ENCODE measurements at regions not wholly inside any gene's neighbourhood (a gene's known extent, or its start where the extent isn't known, plus 50 kb on each side); places are given as distances from the start of the nearest gene placed in this dataset.

- no peak overlapping the region for H3K27ac ChIP-seq (ENCODE audit: insufficient read depth, low read length)
- intact Hi-C loops (cut with micrococcal nuclease) = no loop called here
- no peak overlapping the region for H2BK5ac ChIP-seq (ENCODE audit: low read depth, low read length, poor library complexity, severe bottlenecking)
- no peak overlapping the region for H3K4me3 ChIP-seq (ENCODE audit: insufficient read depth, low read depth, low read length)
- DNase-seq (no peak), ATAC-seq (ENCODE audit: low read depth) (no peak)
- H4K5ac ChIP-seq (ENCODE audit: low read depth, low read length) = no peak overlapping the region
- H3K18ac ChIP-seq (ENCODE audit: low read depth, low read length) = no peak overlapping the region
- in situ Hi-C loops (cut with MboI; ENCODE audit: low sequenced_read_pairs) = no loop called here
- H4K91ac ChIP-seq (ENCODE audit: insufficient read depth, low read depth, low read length) = no peak overlapping the region
- H3K36me3 ChIP-seq (ENCODE audit: control insufficient read depth, insufficient read depth, low read length) = no peaks in the 10 kb centered on the region
- H3K14ac ChIP-seq (replicated peaks; ENCODE audit: low read depth, low read length) = no peak overlapping the region
- H3K9me1 ChIP-seq (ENCODE audit: insufficient read depth, low read length) = no peaks in the 10 kb centered on the region
- dilution Hi-C loops (cut with HindIII; ENCODE audit: low sequenced_read_pairs, unreplicated experiment) = no loop called here
- H4K8ac ChIP-seq (ENCODE audit: low read depth in 2 of 2, low read length in 2 of 2) = no peak overlapping the region
- no peak overlapping the region for H2BK15ac ChIP-seq (ENCODE audit: low read depth, low read length)
- no peak overlapping the region for H2AK5ac ChIP-seq (ENCODE audit: low read depth, low read length)
- no peak overlapping the region for H2AFZ ChIP-seq (replicated peaks; ENCODE audit: low read length, poor library complexity)
- no peak overlapping the region for H3K4ac ChIP-seq (ENCODE audit: low read depth, low read length)
- no peak for TF ChIP-seq BHLHE40 (IDR thresholded peaks at IDR 0.05; ENCODE audit: low read depth, low read length)
- TF ChIP-seq RAD21 (IDR thresholded peaks at IDR 0.05; ENCODE audit: low read length) = no peak
- TF ChIP-seq SMC3 (IDR thresholded peaks at IDR 0.05; ENCODE audit: low read depth, low read length) = no peak
- TF ChIP-seq FOS (IDR thresholded peaks at IDR 0.05; ENCODE audit: low read depth, low read length) = no peak
- TF ChIP-seq POLR2A (IDR thresholded peaks at IDR 0.05; ENCODE audit: low read depth, low read length) = no peak
- TF ChIP-seq CEBPB (IDR thresholded peaks at IDR 0.05; ENCODE audit: low read depth, low read length) = no peak
- TF ChIP-seq RCOR1 (IDR thresholded peaks at IDR 0.05; ENCODE audit: insufficient replicate concordance, low read length) = no peak
- no peak for TF ChIP-seq CTCF (conservative IDR thresholded peaks at IDR 0.05; ENCODE audit: low read depth, low read length)
- TF ChIP-seq, protein P1, sequence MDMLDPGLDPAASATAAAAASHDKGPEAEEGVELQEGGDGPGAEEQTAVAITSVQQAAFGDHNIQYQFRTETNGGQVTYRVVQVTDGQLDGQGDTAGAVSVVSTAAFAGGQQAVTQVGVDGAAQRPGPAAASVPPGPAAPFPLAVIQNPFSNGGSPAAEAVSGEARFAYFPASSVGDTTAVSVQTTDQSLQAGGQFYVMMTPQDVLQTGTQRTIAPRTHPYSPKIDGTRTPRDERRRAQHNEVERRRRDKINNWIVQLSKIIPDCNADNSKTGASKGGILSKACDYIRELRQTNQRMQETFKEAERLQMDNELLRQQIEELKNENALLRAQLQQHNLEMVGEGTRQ (IDR thresholded peaks at IDR 0.05; ENCODE audit: low read depth, low read length) = no peak
- no peak for TF ChIP-seq NFE2L2 (IDR thresholded peaks at IDR 0.05; ENCODE audit: low read depth, low read length)
- no peak for TF ChIP-seq MXI1 (IDR thresholded peaks at IDR 0.05; ENCODE audit: borderline replicate concordance, low read depth, low read length)
- H3K9ac ChIP-seq (ENCODE audit: low read depth, low read length) = no peak overlapping the region
- CTCF ChIA-PET = no interaction called here
- no peak overlapping the region for H3K23ac ChIP-seq (ENCODE audit: low read depth, low read length)
- POLR2A ChIA-PET (ENCODE audit: unreplicated experiment) = no interaction called here
- no TSS peak for BruUV-seq (replicated peaks)
- H2BK120ac ChIP-seq (ENCODE audit: low read depth, low read length) = no peak overlapping the region
- no peaks in the 10 kb centered on the region for H4K20me1 ChIP-seq (ENCODE audit: insufficient read depth, low read length)
- no peak overlapping the region for H3K56ac ChIP-seq (ENCODE audit: extremely low read depth, insufficient read depth, low read length)
- H3K4me2 ChIP-seq (ENCODE audit: low read depth, low read length) = no peak overlapping the region
- 0 out of 2 replicates have a peak, but pooled peaks cover 2% of the 10 kb centered on the region for H3K4me1 ChIP-seq (ENCODE audit: control insufficient read depth, insufficient read depth, low read length)
- no peaks in the 10 kb centered on the region; a peak in 1 of 4 replicates for H3K79me1 ChIP-seq (ENCODE audit: low read depth in 1 of 2, low read length in 2 of 2)
- 52% methylated on average over 4 of the region's 8 CpGs; no CpG with 5 or more reads in 1 of the 2 experiments for WGBS, 2 experiments (ENCODE audit: extremely low coverage in 2 of 2, insufficient read length in 1 of 2)
- no peaks in the 10 kb centered on the region for H3K27me3 ChIP-seq (ENCODE audit: control insufficient read depth, insufficient read depth, low read length)
- H2BK20ac ChIP-seq (ENCODE audit: low read depth, low read length) = no peak overlapping the region
- no peak overlapping the region for H2AK9ac ChIP-seq (replicated peaks; ENCODE audit: low read depth, low read length, poor library complexity)
- peaks cover 2% of the 10 kb centered on the region; the same call in 1 of the 2 replicates for H3K9me3 ChIP-seq (ENCODE audit: control insufficient read depth, insufficient read depth, low read length)
Observed at GRCh38 chr15:24880663-24881062, 74.1 kb upstream of the SNRPN start.

Data from IMR-90 (cell line).